Heart left ventricle (tissue), 13 donors: ENCODE measurements at regions not wholly inside any gene's neighbourhood (a gene's known extent, or its start where the extent isn't known, plus 50 kb on each side); places are given as distances from the start of the nearest gene placed in this dataset.

Experiments used
- POLR2A ChIP-seq, 2 donors: fragments of 450-650 bp; IDR thresholded peaks; one replicate each; pipeline ENCODE4 v1.6.1; 2017; ENCODE audit warnings: antibody characterized with exemption in 2 of 2, mild to moderate bottlenecking in 2 of 2, moderate library complexity in 2 of 2
- TF ChIP-seq, protein P1 (sequence below), 12 donors: fragments of 200-600 bp; sonication (generic) in 4 of 12; IDR thresholded peaks; one replicate each; pipeline versions ENCODE4 v1.5.0 to v1.8.0; 2018 to 2022; ENCODE audit warnings: antibody characterized with exemption in 12 of 12, mild to moderate bottlenecking in 5 of 12
- donor health status: ischemic (EF 13 %, LVEDD 7.1; RV severe dilation, severe dysfunction).
- donor health status: DM: no; HTN: yes; CAD: no.
- donor health status: DM: no; HTN: no; CAD: no.
- donor health status: ischemic (EF 25% LVEDD 6.9; RV normal size, moderate dysfunction).
- donor health status: ischemic (EF 25% LVEDD 5.7; RV mildly dilated, moderate dysfunction).
- donor health status: ischemic (EF 35%, LVEDD 5.7; RV mildly dilated, moderate dysfunction).
- donor health status: nonischemic (EF 11% LVEDD 7.7; RV severe dilation, severe dysfunction).
- donor health status: DM: yes; HTN: yes; CAD: no.
- donor health status: PGD.
- donor health status: ischemic (EF 29% LVEDD 5.4; RV normal size, mild dysfunction).
- donor health status: nonischemic (EF 23%, LVEDD 6.1; RV moderate dilation, normal function).

- TF ChIP-seq, protein P1, sequence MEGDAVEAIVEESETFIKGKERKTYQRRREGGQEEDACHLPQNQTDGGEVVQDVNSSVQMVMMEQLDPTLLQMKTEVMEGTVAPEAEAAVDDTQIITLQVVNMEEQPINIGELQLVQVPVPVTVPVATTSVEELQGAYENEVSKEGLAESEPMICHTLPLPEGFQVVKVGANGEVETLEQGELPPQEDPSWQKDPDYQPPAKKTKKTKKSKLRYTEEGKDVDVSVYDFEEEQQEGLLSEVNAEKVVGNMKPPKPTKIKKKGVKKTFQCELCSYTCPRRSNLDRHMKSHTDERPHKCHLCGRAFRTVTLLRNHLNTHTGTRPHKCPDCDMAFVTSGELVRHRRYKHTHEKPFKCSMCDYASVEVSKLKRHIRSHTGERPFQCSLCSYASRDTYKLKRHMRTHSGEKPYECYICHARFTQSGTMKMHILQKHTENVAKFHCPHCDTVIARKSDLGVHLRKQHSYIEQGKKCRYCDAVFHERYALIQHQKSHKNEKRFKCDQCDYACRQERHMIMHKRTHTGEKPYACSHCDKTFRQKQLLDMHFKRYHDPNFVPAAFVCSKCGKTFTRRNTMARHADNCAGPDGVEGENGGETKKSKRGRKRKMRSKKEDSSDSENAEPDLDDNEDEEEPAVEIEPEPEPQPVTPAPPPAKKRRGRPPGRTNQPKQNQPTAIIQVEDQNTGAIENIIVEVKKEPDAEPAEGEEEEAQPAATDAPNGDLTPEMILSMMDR (IDR thresholded peaks at IDR 0.05), result no peak
- no peak for TF ChIP-seq POLR2A (IDR thresholded peaks at IDR 0.05)
Measured at GRCh38 chr9:13396418-13396817, 116.9 kb upstream of the MPDZ start.
